ENCODE measurements at regions not wholly inside any gene's neighbourhood (a gene's known extent, or its start where the extent isn't known, plus 50 kb on each side); places are given as distances from the start of the nearest gene placed in this dataset.

DNA sequence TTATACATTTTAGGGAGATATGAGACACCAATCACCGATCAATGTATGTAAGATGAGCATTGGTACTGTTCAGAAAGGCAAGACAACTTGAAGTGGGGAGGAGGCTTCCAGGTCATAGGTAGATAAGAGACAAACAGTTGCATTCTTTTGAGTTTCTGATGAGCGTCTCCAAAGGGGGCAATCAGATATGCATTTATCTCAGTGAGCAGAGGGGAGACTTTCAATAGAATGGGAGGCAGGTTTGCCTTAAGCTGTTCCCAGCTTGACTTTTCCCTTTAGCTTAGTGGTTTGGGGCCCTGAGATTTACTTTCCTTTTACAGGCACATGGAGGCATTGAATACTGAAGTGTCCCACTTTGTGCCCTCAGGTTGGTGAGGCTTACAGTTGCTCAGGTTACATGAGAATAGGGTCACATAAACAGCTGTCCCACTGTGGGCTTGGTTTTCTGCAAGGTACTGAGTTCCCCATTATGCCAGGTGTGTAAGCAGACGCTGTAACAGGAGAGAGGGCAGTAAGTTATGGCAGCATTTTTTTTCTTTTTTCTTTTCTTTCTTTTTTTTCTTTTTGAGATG, 129.8 kb upstream of the SERPIND1 start:
- TF ChIP-seq, protein P1, sequence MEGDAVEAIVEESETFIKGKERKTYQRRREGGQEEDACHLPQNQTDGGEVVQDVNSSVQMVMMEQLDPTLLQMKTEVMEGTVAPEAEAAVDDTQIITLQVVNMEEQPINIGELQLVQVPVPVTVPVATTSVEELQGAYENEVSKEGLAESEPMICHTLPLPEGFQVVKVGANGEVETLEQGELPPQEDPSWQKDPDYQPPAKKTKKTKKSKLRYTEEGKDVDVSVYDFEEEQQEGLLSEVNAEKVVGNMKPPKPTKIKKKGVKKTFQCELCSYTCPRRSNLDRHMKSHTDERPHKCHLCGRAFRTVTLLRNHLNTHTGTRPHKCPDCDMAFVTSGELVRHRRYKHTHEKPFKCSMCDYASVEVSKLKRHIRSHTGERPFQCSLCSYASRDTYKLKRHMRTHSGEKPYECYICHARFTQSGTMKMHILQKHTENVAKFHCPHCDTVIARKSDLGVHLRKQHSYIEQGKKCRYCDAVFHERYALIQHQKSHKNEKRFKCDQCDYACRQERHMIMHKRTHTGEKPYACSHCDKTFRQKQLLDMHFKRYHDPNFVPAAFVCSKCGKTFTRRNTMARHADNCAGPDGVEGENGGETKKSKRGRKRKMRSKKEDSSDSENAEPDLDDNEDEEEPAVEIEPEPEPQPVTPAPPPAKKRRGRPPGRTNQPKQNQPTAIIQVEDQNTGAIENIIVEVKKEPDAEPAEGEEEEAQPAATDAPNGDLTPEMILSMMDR (IDR thresholded peaks at IDR 0.05): no peak
- TF ChIP-seq, protein P2, sequence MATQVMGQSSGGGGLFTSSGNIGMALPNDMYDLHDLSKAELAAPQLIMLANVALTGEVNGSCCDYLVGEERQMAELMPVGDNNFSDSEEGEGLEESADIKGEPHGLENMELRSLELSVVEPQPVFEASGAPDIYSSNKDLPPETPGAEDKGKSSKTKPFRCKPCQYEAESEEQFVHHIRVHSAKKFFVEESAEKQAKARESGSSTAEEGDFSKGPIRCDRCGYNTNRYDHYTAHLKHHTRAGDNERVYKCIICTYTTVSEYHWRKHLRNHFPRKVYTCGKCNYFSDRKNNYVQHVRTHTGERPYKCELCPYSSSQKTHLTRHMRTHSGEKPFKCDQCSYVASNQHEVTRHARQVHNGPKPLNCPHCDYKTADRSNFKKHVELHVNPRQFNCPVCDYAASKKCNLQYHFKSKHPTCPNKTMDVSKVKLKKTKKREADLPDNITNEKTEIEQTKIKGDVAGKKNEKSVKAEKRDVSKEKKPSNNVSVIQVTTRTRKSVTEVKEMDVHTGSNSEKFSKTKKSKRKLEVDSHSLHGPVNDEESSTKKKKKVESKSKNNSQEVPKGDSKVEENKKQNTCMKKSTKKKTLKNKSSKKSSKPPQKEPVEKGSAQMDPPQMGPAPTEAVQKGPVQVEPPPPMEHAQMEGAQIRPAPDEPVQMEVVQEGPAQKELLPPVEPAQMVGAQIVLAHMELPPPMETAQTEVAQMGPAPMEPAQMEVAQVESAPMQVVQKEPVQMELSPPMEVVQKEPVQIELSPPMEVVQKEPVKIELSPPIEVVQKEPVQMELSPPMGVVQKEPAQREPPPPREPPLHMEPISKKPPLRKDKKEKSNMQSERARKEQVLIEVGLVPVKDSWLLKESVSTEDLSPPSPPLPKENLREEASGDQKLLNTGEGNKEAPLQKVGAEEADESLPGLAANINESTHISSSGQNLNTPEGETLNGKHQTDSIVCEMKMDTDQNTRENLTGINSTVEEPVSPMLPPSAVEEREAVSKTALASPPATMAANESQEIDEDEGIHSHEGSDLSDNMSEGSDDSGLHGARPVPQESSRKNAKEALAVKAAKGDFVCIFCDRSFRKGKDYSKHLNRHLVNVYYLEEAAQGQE (IDR thresholded peaks at IDR 0.05; ENCODE audit: insufficient read depth in 1 of 2, low read depth in 2 of 2, low read length in 1 of 2): no peak
- TF ChIP-seq POLR2AphosphoS5 (IDR thresholded peaks at IDR 0.05; ENCODE audit: low read depth, low read length): no peak
- TF ChIP-seq SIN3A (IDR thresholded peaks at IDR 0.05; ENCODE audit: borderline replicate concordance, insufficient read depth, low read depth, low read length): no peak
